Activated CD4-positive, alpha-beta T cell treated with anti-CD3 and anti-CD28 coated beads, Interleukin-2, amount 10 ng/mL, durations not matched to agents 24 days and 14 days (primary cell): ENCODE measurements at regions not wholly inside any gene's neighbourhood (a gene's known extent, or its start where the extent isn't known, plus 50 kb on each side); places are given as distances from the start of the nearest gene placed in this dataset.
"Not testable (repeated sequence)": the region's sequence is repeated elsewhere in the genome, so short reads cannot be mapped to it uniquely, and the experiment has no call there.

Experiments used
- DNase-seq: peaks from one replicate; pipeline ENCODE4 v3.0.0; 2022
- H3K27ac Mint-ChIP-seq: one replicate; pipeline ENCODE4 v1.8.0; 2022; ENCODE audit warnings: mild to moderate bottlenecking, mixed read lengths
- H3K27me3 Mint-ChIP-seq: one replicate; pipeline ENCODE4 v1.8.0; 2022; ENCODE audit warnings: mixed read lengths
- H3K36me3 Mint-ChIP-seq: one replicate; pipeline ENCODE4 v1.8.0; 2022; ENCODE audit warnings: low read depth, mild to moderate bottlenecking, mixed read lengths
- H3K4me1 Mint-ChIP-seq: one replicate; pipeline ENCODE4 v1.8.0; 2021; ENCODE audit warnings: mixed read lengths
- H3K4me3 Mint-ChIP-seq: one replicate; pipeline ENCODE4 v1.8.0; 2022; ENCODE audit warnings: mild to moderate bottlenecking, moderate library complexity, mixed read lengths
- H3K9me3 Mint-ChIP-seq: one replicate; pipeline ENCODE4 v1.8.0; 2021; ENCODE audit warnings: mixed read lengths
- intact Hi-C: fragments of 100-400 bp; cut with micrococcal nuclease; formaldehyde crosslinking; loops from one replicate; pipeline ENCODE4 v1.15.1; 2023

- Mint-ChIP-seq H3K36me3 (no peaks in the 10 kb centered on the region), H3K27ac (no peak overlapping the region), H3K4me1 (no peaks in the 10 kb centered on the region), H3K9me3 (peaks cover 4% of the 10 kb centered on the region), H3K27me3 (peaks cover 10% of the 10 kb centered on the region), H3K4me3 (no peak overlapping the region)
- intact Hi-C loops = no loop called here
- DNase-seq = no peak
Observed at GRCh38 chr7:32680259-32681173, 185.2 kb downstream of the AVL9 start.

GRCh38 chr7:32679192-32679591 is 183.9 kb downstream of the AVL9 start:
- H3K4me1 Mint-ChIP-seq = no peaks in the 10 kb centered on the region
- no peaks in the 10 kb centered on the region for H3K36me3 Mint-ChIP-seq
- DNase-seq = no peak
- intact Hi-C loops = no loop called here
- H3K9me3 Mint-ChIP-seq = peaks cover 4% of the 10 kb centered on the region
- no peak overlapping the region for H3K4me3 Mint-ChIP-seq
- H3K27ac Mint-ChIP-seq = no peak overlapping the region
- H3K27me3 Mint-ChIP-seq = peaks cover 10% of the 10 kb centered on the region

- H3K9me3 Mint-ChIP-seq = peaks cover 4% of the 10 kb centered on the region
- no peak for DNase-seq
- H3K27me3 Mint-ChIP-seq = peaks cover 10% of the 10 kb centered on the region
- intact Hi-C loops = no loop called here
- no peak overlapping the region for H3K27ac Mint-ChIP-seq
- H3K36me3 Mint-ChIP-seq = no peaks in the 10 kb centered on the region
- H3K4me1 Mint-ChIP-seq = no peaks in the 10 kb centered on the region
- H3K4me3 Mint-ChIP-seq = no peak overlapping the region
Observed at GRCh38 chr7:32677593-32677992, 182.3 kb downstream of the AVL9 start.

- no peak for DNase-seq
- Mint-ChIP-seq H3K4me1 (no peaks in the 10 kb centered on the region), H3K4me3 (no peak overlapping the region), H3K9me3 (no peaks in the 10 kb centered on the region), H3K27me3 (peaks cover 10% of the 10 kb centered on the region), H3K36me3 (no peaks in the 10 kb centered on the region), H3K27ac (no peak overlapping the region)
- intact Hi-C loops = no loop called here
Observed at GRCh38 chr7:32676249-32676941, 181.1 kb downstream of the AVL9 start.

GRCh38 chr7:32673275-32673983 is 178.1 kb downstream of the AVL9 start:
- intact Hi-C loops = no loop called here
- Mint-ChIP-seq H3K36me3 (no peaks in the 10 kb centered on the region), H3K27me3 (peaks cover 3% of the 10 kb centered on the region), H3K4me1 (no peaks in the 10 kb centered on the region), H3K9me3 (no peaks in the 10 kb centered on the region), H3K27ac (no peak overlapping the region), H3K4me3 (no peak overlapping the region)
- no peak for DNase-seq

- Mint-ChIP-seq H3K4me3 (no peak overlapping the region), H3K9me3 (no peaks in the 10 kb centered on the region), H3K27me3 (peaks cover 5% of the 10 kb centered on the region), H3K27ac (no peak overlapping the region), H3K4me1 (no peaks in the 10 kb centered on the region), H3K36me3 (no peaks in the 10 kb centered on the region)
- no peak for DNase-seq
- intact Hi-C loops = no loop called here
Observed at GRCh38 chr7:32670110-32671025, 175.1 kb downstream of the AVL9 start.

GRCh38 chr7:32669173-32669870 is 174.0 kb downstream of the AVL9 start:
- H3K4me3 Mint-ChIP-seq, H3K36me3 Mint-ChIP-seq, H3K9me3 Mint-ChIP-seq, H3K27ac Mint-ChIP-seq, H3K4me1 Mint-ChIP-seq, H3K27me3 Mint-ChIP-seq, DNase-seq, intact Hi-C loops: not testable (repeated sequence)

GRCh38 chr7:32668387-32669097 is 173.3 kb downstream of the AVL9 start:
- H3K9me3 Mint-ChIP-seq, H3K36me3 Mint-ChIP-seq, H3K4me1 Mint-ChIP-seq, H3K4me3 Mint-ChIP-seq, DNase-seq, intact Hi-C loops, H3K27ac Mint-ChIP-seq: not testable (repeated sequence)
- peaks cover 10% of the 10 kb centered on the region for H3K27me3 Mint-ChIP-seq

GRCh38 chr7:32667586-32667985 is 172.3 kb downstream of the AVL9 start:
- H3K36me3 Mint-ChIP-seq, DNase-seq, H3K9me3 Mint-ChIP-seq, H3K4me1 Mint-ChIP-seq, H3K27ac Mint-ChIP-seq, H3K4me3 Mint-ChIP-seq, intact Hi-C loops: not testable (repeated sequence)
- H3K27me3 Mint-ChIP-seq = peaks cover 15% of the 10 kb centered on the region

- DNase-seq, H3K36me3 Mint-ChIP-seq, H3K27ac Mint-ChIP-seq, H3K4me3 Mint-ChIP-seq, H3K4me1 Mint-ChIP-seq, H3K9me3 Mint-ChIP-seq, intact Hi-C loops: not testable (repeated sequence)
- H3K27me3 Mint-ChIP-seq = peaks cover 25% of the 10 kb centered on the region
Observed at GRCh38 chr7:32663805-32664211, 168.5 kb downstream of the AVL9 start.

- H3K27me3 Mint-ChIP-seq = peaks cover 27% of the 10 kb centered on the region
- intact Hi-C loops, H3K4me1 Mint-ChIP-seq, DNase-seq, H3K9me3 Mint-ChIP-seq, H3K4me3 Mint-ChIP-seq, H3K27ac Mint-ChIP-seq, H3K36me3 Mint-ChIP-seq: not testable (repeated sequence)
Observed at GRCh38 chr7:32662509-32662908, 167.2 kb downstream of the AVL9 start.

- Mint-ChIP-seq H3K27ac (no peak overlapping the region), H3K4me3 (no peak overlapping the region), H3K27me3 (peaks cover 24% of the 10 kb centered on the region), H3K36me3 (no peaks in the 10 kb centered on the region), H3K4me1 (no peaks in the 10 kb centered on the region), H3K9me3 (no peaks in the 10 kb centered on the region)
- intact Hi-C loops = no loop called here
- no peak for DNase-seq
Observed at GRCh38 chr7:32661929-32662328, 166.6 kb downstream of the AVL9 start.
